ENCODE measurements at regions not wholly inside any gene's neighbourhood (a gene's known extent, or its start where the extent isn't known, plus 50 kb on each side); places are given as distances from the start of the nearest gene placed in this dataset.

DNA sequence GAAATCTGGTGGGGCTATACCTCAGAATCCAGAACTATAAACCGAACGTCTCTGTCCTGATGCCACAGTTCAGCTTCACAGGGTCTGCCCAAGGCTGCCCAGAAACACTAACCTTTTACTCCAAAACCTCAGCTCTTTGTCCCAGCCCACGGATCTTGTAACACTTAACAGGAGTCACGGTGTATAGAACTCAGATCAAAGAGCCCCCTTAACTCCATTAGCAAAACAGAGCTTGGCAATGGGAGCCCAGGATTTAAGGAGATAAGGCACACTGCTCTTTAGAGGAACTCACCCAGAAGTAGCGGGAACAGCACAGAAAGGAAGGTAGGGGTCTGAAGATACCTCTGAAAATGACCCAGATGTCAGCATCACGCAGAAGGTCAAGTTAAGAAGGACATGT is 68.8 kb upstream of the SOX14 start:
- TF ChIP-seq, protein P1, sequence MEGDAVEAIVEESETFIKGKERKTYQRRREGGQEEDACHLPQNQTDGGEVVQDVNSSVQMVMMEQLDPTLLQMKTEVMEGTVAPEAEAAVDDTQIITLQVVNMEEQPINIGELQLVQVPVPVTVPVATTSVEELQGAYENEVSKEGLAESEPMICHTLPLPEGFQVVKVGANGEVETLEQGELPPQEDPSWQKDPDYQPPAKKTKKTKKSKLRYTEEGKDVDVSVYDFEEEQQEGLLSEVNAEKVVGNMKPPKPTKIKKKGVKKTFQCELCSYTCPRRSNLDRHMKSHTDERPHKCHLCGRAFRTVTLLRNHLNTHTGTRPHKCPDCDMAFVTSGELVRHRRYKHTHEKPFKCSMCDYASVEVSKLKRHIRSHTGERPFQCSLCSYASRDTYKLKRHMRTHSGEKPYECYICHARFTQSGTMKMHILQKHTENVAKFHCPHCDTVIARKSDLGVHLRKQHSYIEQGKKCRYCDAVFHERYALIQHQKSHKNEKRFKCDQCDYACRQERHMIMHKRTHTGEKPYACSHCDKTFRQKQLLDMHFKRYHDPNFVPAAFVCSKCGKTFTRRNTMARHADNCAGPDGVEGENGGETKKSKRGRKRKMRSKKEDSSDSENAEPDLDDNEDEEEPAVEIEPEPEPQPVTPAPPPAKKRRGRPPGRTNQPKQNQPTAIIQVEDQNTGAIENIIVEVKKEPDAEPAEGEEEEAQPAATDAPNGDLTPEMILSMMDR (IDR thresholded peaks at IDR 0.05): no peak
- no peak for TF ChIP-seq POLR2A (IDR thresholded peaks at IDR 0.05)
